ENCODE measurements at regions not wholly inside any gene's neighbourhood (a gene's known extent, or its start where the extent isn't known, plus 50 kb on each side); places are given as distances from the start of the nearest gene placed in this dataset.

- TF ChIP-seq POLR2A (IDR thresholded peaks at IDR 0.05; ENCODE audit: low read depth, low read length) (no peak), TAF1 (IDR thresholded peaks at IDR 0.05; ENCODE audit: low read depth, low read length) (no peak), POLR2AphosphoS5 (IDR thresholded peaks at IDR 0.05; ENCODE audit: low read depth, low read length) (no peak)
Observed at GRCh38 chr14:58912799-58913432, 275.2 kb downstream of the DACT1 start.
